ENCODE measurements at regions not wholly inside any gene's neighbourhood (a gene's known extent, or its start where the extent isn't known, plus 50 kb on each side); places are given as distances from the start of the nearest gene placed in this dataset.

- Histone ChIP-seq H3K27ac (replicated peaks in 1 of 4) (no peak overlapping the region), H3K4me1 (peaks cover 0 to 12% (median 0%) of the 10 kb centered on the region in 4 donors), H3K27me3 (no peaks in the 10 kb centered on the region), H3K9me3 (no peaks in the 10 kb centered on the region), H3K4me3 (no peak overlapping the region), H3K36me3 (no peaks in the 10 kb centered on the region)
- no peak for DNase-seq (ENCODE audit: extremely low spot score)
- WGBS: 83% methylated on average over 1 of the region's 1 CpG
- intact Hi-C loops (cut with DNase I): no loop called here
- no peak for TF ChIP-seq POLR2AphosphoS5 (IDR thresholded peaks at IDR 0.05)
- TF ChIP-seq CTCF (IDR thresholded peaks at IDR 0.05): no peak
- no peak for TF ChIP-seq EP300 (IDR thresholded peaks at IDR 0.05)
- TF ChIP-seq POLR2A (IDR thresholded peaks at IDR 0.05; ENCODE audit: low read depth): no peak
Measured at GRCh38 chr9:80787636-80788035, 901.7 kb downstream of the TLE1 start.

- no peaks in the 10 kb centered on the region for H3K9me3 ChIP-seq
- no peak overlapping the region for H3K4me3 ChIP-seq
- H3K4me1 ChIP-seq: no peaks in the 10 kb centered on the region
- no peak overlapping the region for H3K27ac ChIP-seq (replicated peaks in 1 of 4)
- no peaks in the 10 kb centered on the region for H3K36me3 ChIP-seq
- DNase-seq (ENCODE audit: extremely low spot score): no peak
- intact Hi-C loops (cut with DNase I): no loop called here
- TF ChIP-seq EP300 (IDR thresholded peaks at IDR 0.05): no peak
- TF ChIP-seq CTCF (IDR thresholded peaks at IDR 0.05): no peak
- no peak for TF ChIP-seq POLR2AphosphoS5 (IDR thresholded peaks at IDR 0.05)
- no peak for TF ChIP-seq POLR2A (IDR thresholded peaks at IDR 0.05; ENCODE audit: low read depth)
- H3K27me3 ChIP-seq: no peaks in the 10 kb centered on the region
Measured at GRCh38 chr9:80784647-80785046, 904.7 kb downstream of the TLE1 start.

GRCh38 chr9:80775971-80776370, 913.4 kb downstream of the TLE1 start:
- intact Hi-C loops (cut with DNase I): no loop called here
- Histone ChIP-seq H3K4me3 (no peak overlapping the region), H3K36me3 (no peaks in the 10 kb centered on the region), H3K4me1 (no peaks in the 10 kb centered on the region), H3K9me3 (no peaks in the 10 kb centered on the region), H3K27ac (replicated peaks in 1 of 4) (no peak overlapping the region), H3K27me3 (no peaks in the 10 kb centered on the region)
- DNase-seq (ENCODE audit: extremely low spot score): no peak
- TF ChIP-seq EP300 (IDR thresholded peaks at IDR 0.05): no peak
- no peak for TF ChIP-seq POLR2AphosphoS5 (IDR thresholded peaks at IDR 0.05)
- TF ChIP-seq CTCF (IDR thresholded peaks at IDR 0.05): no peak
- no peak for TF ChIP-seq POLR2A (IDR thresholded peaks at IDR 0.05; ENCODE audit: low read depth)

- H3K36me3 ChIP-seq: no peaks in the 10 kb centered on the region
- H3K27ac ChIP-seq (replicated peaks in 1 of 4): no peak overlapping the region
- no peak overlapping the region for H3K4me3 ChIP-seq
- TF ChIP-seq POLR2A (IDR thresholded peaks at IDR 0.05; ENCODE audit: low read depth) (no peak), CTCF (IDR thresholded peaks at IDR 0.05) (no peak), POLR2AphosphoS5 (IDR thresholded peaks at IDR 0.05) (no peak), EP300 (IDR thresholded peaks at IDR 0.05) (no peak)
- DNase-seq (ENCODE audit: extremely low spot score): no peak
- WGBS: 83% methylated on average over 2 of the region's 2 CpGs
- intact Hi-C loops (cut with DNase I): no loop called here
- H3K9me3 ChIP-seq: no peaks in the 10 kb centered on the region
- no peaks in the 10 kb centered on the region for H3K27me3 ChIP-seq
- no peaks in the 10 kb centered on the region for H3K4me1 ChIP-seq
Measured at GRCh38 chr9:80775530-80775929, 913.8 kb downstream of the TLE1 start.

- Histone ChIP-seq H3K27ac (replicated peaks in 1 of 4) (no peak overlapping the region), H3K36me3 (no peaks in the 10 kb centered on the region), H3K9me3 (no peaks in the 10 kb centered on the region), H3K27me3 (no peaks in the 10 kb centered on the region), H3K4me1 (no peaks in the 10 kb centered on the region), H3K4me3 (no peak overlapping the region)
- intact Hi-C loops (cut with DNase I): no loop called here
- 85% methylated on average over 6 of the region's 6 CpGs for WGBS
- DNase-seq (ENCODE audit: extremely low spot score): no peak
- no peak for TF ChIP-seq POLR2A (IDR thresholded peaks at IDR 0.05; ENCODE audit: low read depth)
- no peak for TF ChIP-seq EP300 (IDR thresholded peaks at IDR 0.05)
- TF ChIP-seq CTCF (IDR thresholded peaks at IDR 0.05): no peak
- TF ChIP-seq POLR2AphosphoS5 (IDR thresholded peaks at IDR 0.05): no peak
Measured at GRCh38 chr9:80771555-80772347, 917.6 kb downstream of the TLE1 start.
